SK-N-MC (cell line): ENCODE measurements at regions not wholly inside any gene's neighbourhood (a gene's known extent, or its start where the extent isn't known, plus 50 kb on each side); places are given as distances from the start of the nearest gene placed in this dataset.

Experiments used
- DNase-seq: peaks from one replicate; pipeline ENCODE4 v3.0.0-alpha.2; 2011; ENCODE audit warnings: low read depth, low spot score
- H3K27ac ChIP-seq: fragments of 200-600 bp; sonication (generic); 2 replicates; pipeline ENCODE4 v1.5.1; 2016; ENCODE audit warnings: mixed run types
- H3K36me3 ChIP-seq: fragments of 200-600 bp; sonication (generic); 2 replicates; pipeline ENCODE4 v1.6.1; 2017; ENCODE audit warnings: antibody characterized with exemption, low read length, mixed read lengths; ENCODE audit not compliant: insufficient read depth
- H3K4me3 ChIP-seq: fragments of 200-600 bp; sonication (generic); 2 replicates; pipeline ENCODE4 v1.5.1; 2016
- H3K9ac ChIP-seq: fragments of 200-600 bp; sonication (generic); 2 replicates; pipeline ENCODE4 v1.8.0; 2017; ENCODE audit warnings: mixed run types, mixed read lengths; ENCODE audit not compliant: insufficient read length
- H3K9me3 ChIP-seq: fragments of 200-600 bp; sonication (generic); 2 replicates; pipeline ENCODE4 v1.6.1; 2017; ENCODE audit warnings: low read depth, mild to moderate bottlenecking, antibody characterized with exemption, low read length, moderate library complexity, mixed read lengths
- EZH2 ChIP-seq: fragments of 200-600 bp; sonication (generic); IDR thresholded peaks from one replicate; pipeline ENCODE4 v1.6.1; 2017; ENCODE audit warnings: antibody characterized with exemption
- FOXP2 ChIP-seq: optimal IDR thresholded peaks from 2 replicates; pipeline ENCODE3; 2011; ENCODE audit warnings: mild to moderate bottlenecking, moderate library complexity; ENCODE audit not compliant: insufficient read depth; ENCODE audit errors: extremely low read length, control extremely low read depth
- POLR2AphosphoS5 ChIP-seq: IDR thresholded peaks from 2 replicates; pipeline ENCODE4 v1.6.1; 2012; ENCODE audit warnings: mild to moderate bottlenecking, low read depth, low read length, borderline replicate concordance

DNA sequence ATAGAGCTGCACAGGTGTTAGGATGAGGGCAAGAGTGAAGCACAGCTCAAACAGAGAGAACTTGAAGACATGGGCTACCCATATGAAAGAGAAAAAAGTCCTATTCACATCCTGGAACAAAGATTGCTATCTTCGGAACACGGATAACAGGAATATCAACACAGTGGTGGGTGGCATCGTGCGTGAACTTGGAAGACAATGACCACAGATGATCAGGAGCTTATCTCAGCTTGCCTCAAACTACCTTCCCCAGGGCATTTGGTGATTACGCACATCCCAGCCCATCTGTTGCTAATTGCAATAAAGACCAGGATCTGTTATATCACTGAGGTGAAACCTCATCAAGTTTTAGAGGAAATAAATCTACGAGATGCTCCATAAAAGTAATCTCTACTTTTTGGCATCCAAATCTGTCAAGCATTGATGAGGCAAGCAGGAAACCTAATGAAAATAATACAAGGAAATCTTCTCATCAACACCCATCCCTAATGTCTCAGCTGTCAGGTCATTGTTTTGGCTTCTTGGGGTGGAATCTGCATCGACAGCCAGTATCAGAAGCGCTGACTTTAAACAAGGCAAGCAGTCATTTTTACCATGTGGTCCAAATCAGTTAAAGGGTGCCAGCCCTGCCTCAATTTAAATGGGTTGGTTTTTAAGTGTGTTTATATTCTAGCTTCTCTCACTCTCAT lies 188.2 kb downstream of the SPCS3 start:
- no peak for TF ChIP-seq EZH2
- TF ChIP-seq FOXP2: no peak
- Histone ChIP-seq H3K4me3 (no peak overlapping the region), H3K27ac (no peak overlapping the region), H3K9ac (no peak overlapping the region), H3K9me3 (no peaks in the 10 kb centered on the region), H3K36me3 (no peaks in the 10 kb centered on the region)
- no peak for DNase-seq

DNA sequence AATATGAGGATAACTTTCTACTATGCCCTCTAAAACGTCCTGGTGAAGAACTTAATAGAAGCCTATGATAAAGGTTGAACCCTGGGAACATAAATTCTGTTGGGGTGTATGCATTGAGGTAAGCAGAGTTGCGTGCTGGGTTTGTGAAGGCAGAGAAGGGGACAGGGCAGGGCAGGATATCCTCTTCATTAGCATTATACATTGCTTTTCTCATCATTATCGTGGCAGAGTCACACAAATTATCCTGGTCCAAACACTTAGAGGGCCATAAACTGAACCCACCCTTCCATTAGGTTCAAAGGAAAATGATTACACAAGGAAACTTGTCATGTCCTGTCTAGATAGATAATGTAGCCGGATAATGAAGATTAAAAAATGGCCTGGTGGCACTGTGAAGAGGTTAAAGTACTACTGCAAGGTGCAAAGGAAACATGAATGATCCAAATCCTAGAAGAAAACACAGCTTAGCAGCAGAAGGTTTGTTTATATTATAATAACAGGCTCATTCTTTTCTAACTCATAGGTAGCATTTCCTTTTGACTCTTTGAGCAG lies 189.1 kb downstream of the SPCS3 start:
- no peak for DNase-seq
- Histone ChIP-seq H3K9me3 (no peaks in the 10 kb centered on the region), H3K36me3 (no peaks in the 10 kb centered on the region), H3K27ac (no peak overlapping the region), H3K9ac (no peak overlapping the region), H3K4me3 (no peak overlapping the region)
- TF ChIP-seq FOXP2: no peak
- TF ChIP-seq POLR2AphosphoS5: no peak
- no peak for TF ChIP-seq EZH2

DNA sequence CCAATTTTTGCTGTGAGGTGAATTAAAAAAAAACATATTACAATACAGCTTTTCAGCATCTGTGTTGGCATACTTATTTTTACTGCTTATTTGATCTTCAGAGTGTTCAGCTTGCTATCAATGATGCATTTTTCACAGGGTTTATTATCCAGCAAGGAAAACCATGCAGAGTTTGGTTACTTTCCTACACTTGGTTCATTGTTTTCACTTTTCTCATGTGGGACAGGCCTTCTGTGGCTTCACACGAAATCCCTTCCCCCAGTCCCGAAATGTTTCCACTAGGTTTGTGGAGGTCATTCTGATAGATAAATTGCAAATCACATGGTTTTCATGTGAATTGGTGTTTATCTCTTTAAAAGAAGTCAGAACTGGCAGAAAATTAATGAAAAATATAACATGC lies 205.8 kb downstream of the SPCS3 start:
- Histone ChIP-seq H3K9ac (no peak overlapping the region), H3K9me3 (no peaks in the 10 kb centered on the region), H3K4me3 (no peak overlapping the region), H3K27ac (no peak overlapping the region), H3K36me3 (no peaks in the 10 kb centered on the region)
- no peak for TF ChIP-seq FOXP2
- no peak for TF ChIP-seq POLR2AphosphoS5
- TF ChIP-seq EZH2: no peak
- no peak for DNase-seq

DNA sequence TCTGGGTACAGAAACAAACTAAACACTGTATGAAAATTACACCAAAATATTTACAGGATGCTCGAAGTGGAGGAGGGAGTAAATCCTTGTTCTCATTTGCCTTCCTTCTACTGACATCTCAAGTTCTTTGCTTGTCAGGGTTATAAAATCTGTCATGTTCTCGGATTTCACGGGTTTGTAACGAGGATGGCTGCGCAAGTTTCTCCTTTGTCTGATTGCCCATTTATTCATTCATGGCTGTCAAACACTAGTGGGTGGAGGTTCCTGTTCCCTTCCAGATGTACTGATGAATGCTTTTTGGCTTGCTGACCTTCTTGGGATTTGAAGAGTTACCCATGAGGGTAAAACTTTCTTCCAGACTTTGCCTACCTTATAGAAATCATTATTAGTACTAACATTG lies 206.9 kb downstream of the SPCS3 start:
- no peak overlapping the region for H3K4me3 ChIP-seq
- no peaks in the 10 kb centered on the region for H3K36me3 ChIP-seq
- H3K9ac ChIP-seq: no peak overlapping the region
- DNase-seq: no peak
- no peak overlapping the region for H3K27ac ChIP-seq
- H3K9me3 ChIP-seq: no peaks in the 10 kb centered on the region
- no peak for TF ChIP-seq POLR2AphosphoS5
- TF ChIP-seq EZH2: no peak
- no peak for TF ChIP-seq FOXP2

DNA sequence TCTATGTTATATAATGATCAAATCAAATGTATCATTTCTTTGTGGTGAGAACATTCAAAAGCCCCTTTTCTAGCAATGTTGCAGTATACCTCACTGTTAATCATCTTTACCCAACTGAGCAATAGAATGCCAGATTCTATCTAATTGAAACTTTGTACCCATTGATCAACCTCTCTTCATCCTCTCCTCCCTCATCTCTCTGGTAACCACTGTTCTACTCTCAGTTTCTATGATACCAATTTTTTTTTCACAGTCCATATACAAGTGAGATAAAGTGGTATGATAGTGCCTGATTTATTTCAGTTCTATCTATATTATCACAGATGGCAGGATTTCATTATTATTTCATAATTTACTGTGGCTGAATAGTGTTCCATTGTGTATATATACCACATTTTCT lies 209.8 kb downstream of the SPCS3 start:
- DNase-seq: no peak
- H3K9ac ChIP-seq: no peak overlapping the region

DNA sequence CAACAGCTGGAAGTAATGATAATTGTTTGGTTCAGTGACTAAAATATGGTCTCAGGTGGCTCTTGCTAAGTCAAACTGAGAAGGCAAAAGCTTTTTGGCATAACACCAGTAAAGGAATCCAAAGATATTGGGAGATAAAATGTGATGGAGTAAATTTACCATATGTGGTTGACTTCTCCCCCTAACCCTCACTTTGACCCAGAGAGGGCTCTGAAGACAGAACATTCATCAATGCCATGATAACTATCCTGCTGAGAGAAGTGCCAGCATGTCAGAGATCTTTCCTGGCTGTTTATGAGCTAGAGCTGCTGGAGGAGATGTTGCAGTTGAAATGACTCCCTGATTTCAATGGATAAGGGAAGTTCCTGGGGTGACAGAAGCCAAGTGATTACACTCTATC lies 213.4 kb downstream of the SPCS3 start:
- Histone ChIP-seq H3K36me3 (no peaks in the 10 kb centered on the region), H3K4me3 (no peak overlapping the region), H3K9ac (no peak overlapping the region), H3K9me3 (no peaks in the 10 kb centered on the region), H3K27ac (no peak overlapping the region)
- TF ChIP-seq EZH2 (no peak), POLR2AphosphoS5 (no peak), FOXP2 (no peak)
- DNase-seq: no peak

More for the DNA sequence above, 209.8 kb downstream of the SPCS3 start:
- TF ChIP-seq POLR2AphosphoS5 (no peak), FOXP2 (no peak), EZH2 (no peak)
- no peaks in the 10 kb centered on the region for H3K36me3 ChIP-seq
- no peak overlapping the region for H3K27ac ChIP-seq
- no peak overlapping the region for H3K4me3 ChIP-seq
- H3K9me3 ChIP-seq: no peaks in the 10 kb centered on the region

DNA sequence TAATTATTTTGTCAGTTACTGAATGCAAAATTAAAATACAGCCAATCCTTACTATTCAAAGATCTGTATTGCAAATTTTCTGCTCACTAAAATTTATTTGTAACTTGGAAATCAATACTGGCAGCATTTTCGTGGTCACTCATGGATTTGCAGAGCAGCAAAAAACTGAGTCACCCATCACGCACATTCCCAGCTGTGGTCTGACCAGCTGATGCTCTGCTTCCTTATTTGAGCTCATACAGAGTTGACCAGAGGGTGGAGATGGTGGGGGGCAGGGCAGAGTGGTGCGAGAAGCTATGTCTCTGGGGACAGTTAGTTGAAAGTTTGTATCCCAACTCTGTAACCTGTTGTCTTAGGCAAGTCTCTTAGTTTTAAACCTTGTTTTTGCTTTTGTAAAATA lies 214.8 kb downstream of the SPCS3 start:
- no peak overlapping the region for H3K4me3 ChIP-seq
- H3K36me3 ChIP-seq: no peaks in the 10 kb centered on the region
- H3K27ac ChIP-seq: no peak overlapping the region
- TF ChIP-seq EZH2 (no peak), FOXP2 (no peak), POLR2AphosphoS5 (no peak)
- no peaks in the 10 kb centered on the region for H3K9me3 ChIP-seq
- no peak for DNase-seq
- H3K9ac ChIP-seq: no peak overlapping the region

DNA sequence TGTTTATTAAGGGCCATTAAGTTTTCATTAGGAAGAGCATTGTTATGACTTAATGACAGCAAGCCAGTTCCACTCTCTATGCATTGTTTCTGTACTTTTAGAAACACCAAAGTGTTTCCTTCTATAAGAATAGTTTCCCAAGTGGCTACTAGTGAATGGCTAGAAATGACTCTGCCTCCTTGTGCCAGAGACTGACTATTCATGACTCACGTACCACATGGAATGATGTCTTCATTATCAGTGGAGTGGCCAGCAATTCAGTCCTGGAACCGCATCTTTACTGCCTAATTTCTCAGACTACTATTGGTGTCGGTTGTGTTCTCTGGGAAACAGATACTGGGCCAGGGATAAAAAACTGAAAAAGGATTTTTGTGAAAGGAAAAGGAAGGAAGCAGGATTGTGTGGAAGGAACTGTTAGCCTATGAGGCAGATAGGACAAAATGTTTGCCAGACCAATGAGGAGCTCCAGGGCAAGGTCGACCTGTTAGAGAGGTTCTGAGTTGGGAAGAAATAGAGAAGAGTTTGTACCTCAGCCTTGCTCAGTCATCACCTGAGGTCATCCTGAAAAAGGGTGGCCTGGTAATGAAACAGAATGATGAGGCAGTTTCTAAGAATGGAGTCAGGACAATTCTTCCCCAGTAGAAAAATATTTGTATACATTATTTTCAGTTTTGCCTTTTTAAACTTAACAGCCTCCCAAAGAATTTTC lies 218.6 kb downstream of the SPCS3 start:
- Histone ChIP-seq H3K4me3 (no peak overlapping the region), H3K27ac (no peak overlapping the region), H3K36me3 (no peaks in the 10 kb centered on the region), H3K9me3 (no peaks in the 10 kb centered on the region), H3K9ac (no peak overlapping the region)
- TF ChIP-seq FOXP2 (no peak), EZH2 (no peak), POLR2AphosphoS5 (no peak)
- DNase-seq: no peak

DNA sequence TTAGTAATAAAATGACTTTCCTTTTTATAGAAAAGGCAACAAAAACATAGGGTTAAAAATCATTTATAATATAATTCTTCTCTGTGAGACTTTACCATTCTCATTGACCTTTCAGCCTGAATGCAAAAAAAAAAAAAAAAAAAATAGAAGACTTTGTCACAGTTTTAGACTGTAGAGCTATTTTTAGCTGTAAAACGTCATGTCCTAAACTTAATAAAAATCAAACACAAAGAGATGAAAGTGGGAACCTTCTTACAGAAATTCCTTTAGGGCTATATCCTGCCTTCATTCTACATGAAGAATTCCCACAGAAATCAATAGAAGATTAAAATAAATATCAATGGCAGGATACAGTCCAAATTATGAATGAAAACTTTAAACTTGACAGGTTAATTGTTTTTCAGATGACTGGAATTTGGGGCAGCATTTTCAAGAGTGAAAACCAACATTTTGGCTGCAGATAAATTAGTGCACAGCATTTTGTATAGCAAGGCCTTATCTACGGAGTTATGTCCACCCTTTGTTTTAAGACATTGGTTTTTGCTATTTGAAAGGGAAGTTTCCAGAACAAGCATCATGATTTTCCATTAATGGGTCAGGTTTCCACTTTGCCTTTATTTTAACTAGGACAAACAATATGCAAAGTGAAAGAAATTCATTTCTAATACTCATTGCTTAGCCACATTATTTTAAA lies 219.5 kb downstream of the SPCS3 start:
- no peaks in the 10 kb centered on the region for H3K36me3 ChIP-seq
- H3K9me3 ChIP-seq: no peaks in the 10 kb centered on the region
- H3K9ac ChIP-seq: no peak overlapping the region
- TF ChIP-seq FOXP2: no peak
- no peak overlapping the region for H3K4me3 ChIP-seq
- no peak overlapping the region for H3K27ac ChIP-seq
- no peak for DNase-seq
